GM19468 (cell line): ENCODE measurements at regions not wholly inside any gene's neighbourhood (a gene's known extent, or its start where the extent isn't known, plus 50 kb on each side); places are given as distances from the start of the nearest gene placed in this dataset.
"Not testable (repeated sequence)": the region's sequence is repeated elsewhere in the genome, so short reads cannot be mapped to it uniquely, and the experiment has no call there.

Source experiments
- ATAC-seq: cut with Tn5 transposase; IDR thresholded peaks from one replicate; pipeline ENCODE4 v1.9.1; 2021; ENCODE audit warnings: mild to moderate bottlenecking, moderate library complexity, moderate number of reproducible peaks; ENCODE audit not compliant: unreplicated experiment; ENCODE audit errors: extremely low read depth

DNA sequence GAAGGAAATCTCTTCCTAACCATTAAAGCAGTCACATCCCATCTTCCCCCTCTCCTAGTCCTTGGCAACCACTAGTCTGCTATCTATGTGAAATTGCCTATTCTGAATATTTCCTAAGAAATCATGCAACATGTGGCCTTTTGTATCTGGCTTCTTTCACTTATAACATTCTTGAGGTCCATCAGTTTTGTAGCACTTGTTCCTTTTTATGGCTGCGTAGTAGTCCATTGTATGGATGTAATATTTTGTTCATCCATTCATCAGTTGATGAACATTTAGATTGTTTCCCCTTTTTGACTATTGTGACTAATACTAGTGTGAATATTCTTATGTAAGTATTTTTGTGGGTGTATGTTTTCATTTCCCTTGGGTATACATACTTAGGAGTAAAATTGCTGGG is 878.7 kb upstream of the DEFB115 start:
- not testable (repeated sequence) for ATAC-seq

DNA sequence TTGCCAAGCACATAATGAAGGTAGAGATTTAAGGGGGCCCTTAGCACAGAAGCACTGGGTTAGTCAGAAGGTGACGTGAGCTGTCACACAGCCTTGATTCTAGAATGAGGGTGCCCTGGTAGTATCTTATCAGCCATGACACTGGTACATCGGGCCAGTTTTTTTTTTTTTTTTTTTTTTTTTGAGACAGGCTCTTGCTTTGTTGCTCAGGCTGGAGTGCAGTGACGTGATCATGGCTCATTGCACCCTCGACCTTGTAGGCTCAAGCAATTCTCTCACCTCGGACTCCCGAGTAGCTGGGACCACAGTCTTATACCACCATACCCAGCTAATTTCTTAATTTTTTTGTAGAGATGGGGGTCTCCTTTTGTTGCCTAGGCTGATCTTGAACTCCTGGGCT is 872.6 kb upstream of the DEFB115 start:
- ATAC-seq = not testable (repeated sequence)

DNA sequence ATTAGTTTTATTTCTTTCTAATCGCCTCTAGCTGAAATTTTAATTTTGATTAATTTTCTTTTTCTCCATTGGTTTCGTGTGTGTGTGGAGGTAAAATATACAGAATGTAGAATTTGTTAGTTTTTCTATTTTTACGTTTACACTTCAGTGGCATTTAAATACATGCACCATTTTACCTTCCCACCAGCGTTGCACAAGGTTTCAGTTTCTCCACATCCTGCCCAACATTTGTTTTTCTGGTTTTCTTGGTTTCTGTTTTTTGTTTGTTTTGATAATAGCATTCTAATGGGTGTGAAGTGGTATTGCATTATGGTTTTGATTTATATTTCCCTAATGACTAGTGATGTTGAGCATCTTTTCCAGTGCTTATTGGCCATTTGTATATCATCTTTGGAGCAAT is 871.4 kb upstream of the DEFB115 start:
- ATAC-seq = not testable (repeated sequence)

DNA sequence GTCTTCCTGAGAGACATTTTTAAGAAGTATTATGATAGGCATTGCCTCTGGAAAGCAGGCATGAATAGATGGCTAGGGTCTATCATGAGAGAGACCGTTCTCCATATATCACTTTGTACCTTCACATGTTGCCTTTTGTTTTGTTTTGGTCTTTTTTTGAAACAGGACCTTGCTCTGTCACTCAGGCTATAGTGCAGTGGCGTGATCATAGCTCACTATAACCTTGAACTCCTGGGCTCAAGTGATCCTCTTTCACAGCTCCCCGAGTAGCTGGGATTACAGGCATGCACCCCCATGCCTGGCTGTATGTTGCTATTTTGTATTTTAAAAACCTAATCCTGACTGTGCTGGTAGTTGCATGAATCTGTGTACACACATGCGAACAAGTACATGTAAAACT is 869.6 kb upstream of the DEFB115 start:
- not testable (repeated sequence) for ATAC-seq

DNA sequence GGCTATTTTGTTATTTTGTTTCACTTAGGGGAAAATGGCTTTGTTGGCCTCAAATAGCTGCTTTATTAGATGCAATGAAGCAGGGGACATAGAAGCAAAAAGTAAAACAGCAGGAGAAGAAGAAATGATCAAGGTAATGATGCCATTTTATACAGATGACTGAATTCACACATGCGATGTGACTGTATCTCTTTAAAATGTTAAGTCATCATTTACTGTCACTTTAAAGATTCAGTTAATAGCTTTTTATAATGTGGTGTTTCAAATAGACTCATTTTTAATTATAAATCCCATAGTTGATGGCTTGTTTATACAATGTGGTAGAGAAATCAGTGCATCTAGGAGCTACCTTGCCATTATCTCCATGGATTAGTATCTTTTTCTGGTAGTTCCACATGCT is 863.9 kb upstream of the DEFB115 start:
- ATAC-seq = not testable (repeated sequence)

DNA sequence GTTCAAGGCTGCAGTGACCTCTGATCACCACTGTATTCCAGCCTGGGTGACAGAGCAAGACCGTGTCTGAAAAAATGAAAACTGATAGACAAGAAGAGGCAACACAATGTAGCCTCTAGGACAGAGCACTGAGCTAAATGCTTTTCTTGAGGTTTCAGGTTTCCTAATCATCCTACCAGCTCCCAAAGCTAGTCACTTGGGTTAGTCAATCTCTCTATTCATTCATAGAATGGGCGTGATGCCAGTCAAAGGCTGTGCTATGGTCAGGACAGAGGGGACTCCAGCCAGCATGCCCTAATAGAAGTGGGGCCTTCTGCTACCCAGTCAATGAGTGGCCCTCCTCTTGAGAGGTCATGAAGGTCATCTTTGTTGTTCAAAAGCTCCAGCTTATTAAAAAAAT is 860.4 kb upstream of the DEFB115 start:
- not testable (repeated sequence) for ATAC-seq

DNA sequence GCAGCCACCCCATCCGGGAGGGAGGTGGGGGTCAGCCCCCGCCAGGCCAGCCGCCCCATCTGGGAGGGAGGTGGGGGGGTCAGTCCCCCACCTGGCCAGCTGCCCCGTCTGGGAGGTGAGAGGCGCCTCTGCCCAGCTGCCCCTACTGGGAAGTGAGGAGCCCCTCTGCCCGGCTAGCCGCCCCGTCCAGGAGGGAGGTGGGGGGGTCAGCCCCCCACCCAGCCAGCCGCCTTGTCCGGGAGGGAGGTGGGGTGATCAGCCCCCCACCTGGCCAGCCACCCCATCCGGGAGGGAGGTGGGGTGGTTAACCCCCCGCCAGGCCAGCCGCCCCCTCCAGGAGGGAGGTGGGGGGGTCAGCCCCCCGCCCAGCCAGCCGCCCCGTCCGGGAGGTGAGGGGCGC is 852.4 kb upstream of the DEFB115 start:
- ATAC-seq = not testable (repeated sequence)

DNA sequence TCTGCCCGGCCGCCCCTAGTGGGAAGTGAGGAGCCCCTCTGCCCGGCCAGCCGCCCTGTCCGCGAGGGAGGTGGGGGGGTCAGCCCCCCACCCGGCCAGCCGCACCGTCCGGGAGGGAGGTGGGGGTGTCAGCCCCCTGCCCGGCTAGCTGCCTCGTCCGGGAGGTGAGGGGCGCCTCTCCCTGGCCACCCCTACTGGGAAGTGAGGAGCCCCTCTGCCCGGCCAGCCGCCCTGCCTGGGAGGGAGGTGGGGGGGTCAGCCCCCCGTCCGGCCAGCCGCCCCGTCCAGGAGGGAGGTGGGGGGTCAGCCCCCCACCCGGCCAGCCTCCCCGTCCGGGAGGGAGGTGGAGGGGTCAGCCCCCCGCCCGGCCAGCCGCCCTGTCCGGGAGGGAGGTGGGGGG is 851.9 kb upstream of the DEFB115 start:
- not testable (repeated sequence) for ATAC-seq

DNA sequence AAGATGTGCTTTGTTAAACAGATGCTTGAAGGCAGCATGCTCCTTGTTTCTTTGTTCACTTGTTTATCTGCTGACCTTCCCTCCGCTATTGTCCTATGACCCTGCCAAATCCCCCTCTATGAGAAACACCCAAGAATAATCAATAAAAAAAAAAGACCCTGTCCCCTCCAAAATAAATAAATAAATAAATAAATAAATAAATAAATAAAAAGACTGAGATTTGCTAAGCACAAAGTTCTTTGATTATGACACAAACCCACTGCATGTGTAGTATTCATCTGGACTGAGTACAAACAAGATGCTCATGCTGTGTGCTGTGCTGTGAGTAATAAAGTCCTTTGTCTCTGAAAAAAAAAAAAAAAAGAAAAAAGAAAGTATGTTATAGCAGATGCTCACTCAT is 851.1 kb upstream of the DEFB115 start:
- not testable (repeated sequence) for ATAC-seq

DNA sequence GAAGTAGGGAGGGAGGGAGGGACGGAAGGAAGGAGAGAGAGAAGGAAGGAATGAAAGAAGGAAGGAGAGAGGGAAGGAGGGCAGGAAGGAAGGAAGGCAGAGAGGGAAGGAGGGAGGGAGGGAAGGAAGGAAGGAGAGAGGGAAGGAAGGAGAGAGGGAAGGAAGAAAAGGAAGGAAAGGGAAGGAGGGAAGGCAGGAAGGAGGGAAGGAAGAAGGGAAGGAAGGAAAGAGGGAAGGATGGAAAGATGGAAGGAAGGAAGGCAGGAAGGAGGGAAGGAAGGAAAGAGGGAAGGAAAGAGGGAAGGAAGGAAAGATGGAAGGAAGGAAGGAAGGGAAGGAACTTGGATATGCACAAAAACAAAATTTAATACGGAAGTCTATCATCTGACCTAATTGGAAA is 844.5 kb upstream of the DEFB115 start:
- no peak for ATAC-seq

DNA sequence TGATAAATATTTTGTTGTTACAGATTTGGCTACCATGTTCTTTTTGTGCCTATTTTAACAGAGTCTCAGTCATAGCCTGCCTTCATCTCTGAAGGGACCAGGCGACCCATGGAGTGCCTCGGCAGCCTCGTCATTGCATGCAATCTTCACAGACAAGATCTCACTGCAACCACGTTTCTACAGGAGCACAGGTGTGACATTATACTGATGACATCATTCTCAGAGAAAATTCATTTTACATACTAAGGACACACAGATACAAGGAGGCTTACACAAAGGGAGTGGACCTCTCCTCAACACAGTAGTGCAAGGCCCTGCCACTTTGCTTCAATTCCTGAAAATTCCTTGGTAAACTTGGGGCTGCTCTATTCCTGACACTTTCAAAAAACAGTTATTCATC is 840.1 kb upstream of the DEFB115 start:
- ATAC-seq = not testable (repeated sequence)

DNA sequence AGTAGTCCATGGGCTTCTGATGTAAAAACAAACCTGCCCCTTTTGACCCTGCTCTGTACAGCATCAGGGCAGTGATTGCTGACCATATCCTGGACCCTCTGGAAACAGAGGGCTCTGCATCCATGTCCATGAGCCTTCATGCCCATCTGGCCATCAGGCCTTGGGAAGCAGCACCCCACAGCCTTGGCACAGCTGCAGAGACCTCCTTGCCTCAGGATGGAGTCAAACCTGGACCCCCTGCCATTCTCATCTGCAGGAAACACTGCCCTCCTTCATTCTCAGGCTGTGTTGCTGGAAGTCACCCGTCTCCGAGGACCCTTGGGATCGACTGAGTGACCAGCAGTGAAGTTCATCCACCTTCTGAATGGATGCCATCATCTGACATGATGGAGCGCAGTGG is 839.1 kb upstream of the DEFB115 start:
- ATAC-seq = not testable (repeated sequence)

DNA sequence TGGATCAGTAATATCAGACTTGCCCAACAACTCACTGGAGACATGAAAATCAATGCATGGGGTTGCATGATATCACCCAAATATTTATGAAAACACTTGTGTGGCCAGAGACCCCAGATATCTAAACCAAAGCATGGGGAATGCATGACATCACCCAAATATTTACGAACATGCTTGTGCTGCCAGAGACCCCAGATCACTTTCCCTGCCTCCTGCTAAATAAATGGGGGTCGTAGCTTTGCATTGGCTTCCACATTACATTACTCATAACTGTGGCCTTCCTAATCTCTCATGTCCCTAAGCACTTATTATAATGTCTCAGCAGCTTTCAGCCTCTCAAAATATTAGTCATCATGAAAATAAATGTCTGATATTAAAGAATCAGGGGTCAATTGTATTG is 838.0 kb upstream of the DEFB115 start:
- no peak for ATAC-seq

DNA sequence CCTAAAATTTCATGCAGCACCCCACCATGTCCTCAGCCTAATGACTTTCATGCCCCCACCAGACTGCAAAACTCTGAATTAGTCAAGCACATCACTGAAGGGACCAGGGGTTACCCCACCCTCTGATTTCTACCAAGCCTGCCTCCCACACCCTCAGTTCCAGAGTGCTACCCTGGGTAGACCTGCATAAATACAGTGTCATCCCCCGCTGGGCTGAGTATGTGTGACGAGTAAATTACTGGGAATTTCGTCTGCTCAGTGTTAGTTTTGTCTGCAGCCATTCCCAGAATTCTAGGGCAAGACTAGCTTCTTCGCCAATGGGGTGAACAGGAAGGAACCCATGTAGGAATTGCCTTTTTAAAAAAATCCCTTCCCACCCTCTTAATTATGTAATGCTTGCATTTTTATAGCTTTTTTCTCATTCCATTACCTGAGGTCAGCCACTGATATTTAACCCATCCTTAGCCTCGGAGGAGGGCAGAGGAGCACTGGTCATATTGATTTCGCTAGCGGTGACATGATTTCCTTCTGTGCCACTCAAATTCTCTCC is 837.5 kb upstream of the DEFB115 start:
- not testable (repeated sequence) for ATAC-seq
